ENCODE measurements at regions not wholly inside any gene's neighbourhood (a gene's known extent, or its start where the extent isn't known, plus 50 kb on each side); places are given as distances from the start of the nearest gene placed in this dataset.
"Not testable (repeated sequence)": the region's sequence is repeated elsewhere in the genome, so short reads cannot be mapped to it uniquely, and the experiment has no call there.

GRCh38 chr3:166340604-166341266 lies 503.5 kb upstream of the BCHE start:
- no peak for DNase-seq (ENCODE audit: low read depth)

DNA sequence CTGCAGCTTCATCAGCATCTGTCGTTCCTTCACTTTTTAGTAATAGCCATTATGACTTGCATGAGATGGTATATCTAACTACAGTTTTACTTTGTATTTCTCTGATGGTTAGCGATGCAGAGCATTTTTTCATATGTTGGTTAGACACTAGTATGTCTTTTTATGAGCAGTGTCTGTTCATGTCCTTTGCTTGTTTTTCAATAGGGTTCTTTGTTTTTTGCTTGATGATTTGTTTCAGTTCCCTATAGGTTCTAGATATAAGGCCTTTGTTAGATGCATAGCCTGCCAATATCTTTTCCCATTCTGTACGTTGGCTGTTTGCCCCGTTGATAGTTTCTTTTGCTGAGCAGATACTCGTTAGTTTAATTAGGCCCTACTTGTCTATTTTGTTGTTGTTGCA lies 487.2 kb upstream of the BCHE start:
- DNase-seq (ENCODE audit: low read depth), result no peak

DNA sequence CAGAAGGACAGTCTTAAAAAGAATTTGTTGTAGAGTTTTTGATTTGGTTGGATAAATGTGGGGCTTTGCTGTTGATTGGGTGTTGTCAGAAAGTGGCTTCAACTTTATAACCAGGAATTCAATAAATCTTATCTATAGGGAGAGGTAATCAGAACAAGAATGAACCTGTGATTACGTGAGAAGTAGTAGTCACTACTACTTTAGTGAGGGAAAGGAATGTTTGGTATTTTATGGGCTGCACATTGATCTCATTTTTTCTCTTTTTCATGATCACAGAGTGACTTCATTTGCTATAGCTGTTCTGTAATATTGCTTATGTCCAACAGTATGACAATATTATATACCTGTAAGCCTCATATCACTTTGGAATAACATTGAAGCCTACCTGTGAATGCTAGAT lies 485.2 kb upstream of the BCHE start:
- no peak for DNase-seq (ENCODE audit: low read depth)

GRCh38 chr3:166307756-166308350 lies 470.6 kb upstream of the BCHE start:
- no peak for DNase-seq (ENCODE audit: low read depth)

GRCh38 chr3:166304584-166304983 lies 467.4 kb upstream of the BCHE start:
- no peak for DNase-seq (ENCODE audit: low read depth)

DNA sequence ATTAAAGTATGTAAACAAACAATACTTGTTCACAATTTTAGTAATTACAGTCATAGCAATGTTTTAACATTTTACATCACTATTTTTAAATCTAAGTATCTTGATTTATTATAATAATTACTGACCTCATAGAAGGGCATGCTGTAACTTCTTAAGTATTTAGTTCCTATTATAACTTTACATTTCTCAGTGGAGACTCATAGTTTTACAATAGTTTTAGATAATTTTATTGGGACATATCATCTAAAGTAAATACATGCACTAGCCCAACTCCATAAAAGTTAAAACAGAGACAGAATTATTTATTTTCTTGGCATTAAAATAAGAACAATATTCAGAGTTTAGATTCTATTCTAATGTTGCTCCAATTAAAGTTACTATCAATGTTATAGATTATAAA lies 466.5 kb upstream of the BCHE start:
- no peak for DNase-seq (ENCODE audit: low read depth)

- DNase-seq (ENCODE audit: low read depth), result no peak
These were observed 465.1 kb upstream of the BCHE start for GRCh38 chr3:166302331-166302730.

DNA sequence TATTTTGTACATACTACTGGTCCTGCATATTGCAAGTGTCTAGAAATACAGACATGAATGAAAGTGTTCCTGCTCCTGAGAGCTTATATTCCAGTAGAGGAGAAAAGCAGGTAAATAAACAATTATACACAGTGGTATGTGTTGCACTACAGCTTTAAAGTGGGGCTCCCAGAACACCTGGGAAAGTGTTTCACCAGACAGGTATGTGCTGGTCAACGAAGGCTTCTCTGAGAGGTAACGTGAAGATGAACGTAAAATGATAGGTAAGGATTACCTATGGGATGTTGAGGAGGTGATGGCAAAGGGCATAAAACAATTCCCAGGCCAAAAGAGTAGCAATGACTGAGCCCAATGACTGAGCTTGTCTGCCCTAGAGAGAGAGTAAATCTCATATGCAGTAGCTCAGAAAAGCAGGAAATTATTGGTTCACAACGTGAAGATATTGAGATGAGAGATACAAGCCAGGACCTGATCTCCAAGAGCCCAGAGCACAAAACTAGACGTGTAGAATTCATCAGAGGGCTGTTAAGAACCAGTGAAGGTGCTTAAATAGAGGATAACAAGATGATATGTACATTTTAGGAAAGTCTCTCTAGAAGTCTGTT lies 459.1 kb upstream of the BCHE start:
- DNase-seq (ENCODE audit: low read depth), result no peak

DNA sequence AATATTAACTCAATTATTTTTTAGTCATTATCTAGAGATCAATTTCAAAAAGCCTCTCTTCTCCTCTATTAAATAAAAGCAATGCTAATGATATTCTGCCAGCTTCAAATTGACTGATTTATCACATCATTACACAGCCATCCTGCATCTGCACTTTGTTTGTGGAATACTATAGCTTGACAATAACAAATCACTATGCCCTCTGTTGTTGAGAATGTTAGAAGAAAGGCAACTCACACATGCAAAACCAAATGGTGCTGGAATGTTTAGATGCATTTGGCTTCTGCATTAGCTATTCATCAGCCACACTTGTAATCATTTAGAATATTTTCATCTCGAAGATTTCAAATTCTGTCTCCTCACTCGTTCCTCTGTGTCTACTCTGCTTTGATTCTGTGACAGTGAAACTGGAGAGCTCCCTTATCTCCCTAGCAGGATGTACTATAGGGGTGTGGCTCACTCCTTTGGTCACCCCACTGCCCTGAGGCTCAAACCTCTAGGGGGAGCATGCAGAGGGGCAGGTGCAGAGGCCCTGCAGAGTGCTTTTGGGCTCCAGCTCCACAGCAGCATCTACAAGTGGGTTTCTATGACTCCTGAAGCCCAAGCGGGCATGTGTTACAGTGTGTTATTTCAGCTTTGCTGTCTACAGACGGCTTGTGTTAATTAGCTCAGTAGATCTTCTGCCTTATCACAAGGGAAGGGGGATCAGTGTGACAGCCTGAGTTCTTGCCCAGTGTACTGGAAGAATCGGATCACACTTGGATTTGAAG lies 454.1 kb upstream of the BCHE start:
- DNase-seq (ENCODE audit: low read depth), result no peak

DNA sequence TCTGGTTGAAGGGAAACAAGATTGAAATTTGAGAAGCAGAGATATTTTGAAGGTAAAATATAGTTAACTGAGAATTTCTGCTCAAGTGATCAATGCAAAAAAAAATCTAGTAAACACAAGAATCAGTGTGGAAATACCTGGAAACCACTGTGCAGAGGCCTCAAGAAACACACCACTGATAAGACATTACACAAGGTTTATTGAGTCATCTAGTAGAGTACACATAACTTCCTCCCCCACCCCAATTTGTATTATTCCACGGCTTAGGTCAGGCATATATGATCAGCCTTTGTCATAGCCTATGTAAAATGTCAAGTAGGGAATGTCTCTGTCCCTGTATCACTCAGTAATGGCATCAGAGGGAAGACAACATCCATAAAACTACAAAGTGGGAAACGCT lies 447.8 kb upstream of the BCHE start:
- peak; percentile 55 for DNase-seq (ENCODE audit: low read depth)

GRCh38 chr3:166283840-166284239 lies 446.6 kb upstream of the BCHE start:
- DNase-seq (ENCODE audit: low read depth), result peak; percentile 80

GRCh38 chr3:166282931-166283330 lies 445.7 kb upstream of the BCHE start:
- DNase-seq (ENCODE audit: low read depth), result peak; percentile 61

- DNase-seq (ENCODE audit: low read depth), result no peak
These were observed 442.4 kb upstream of the BCHE start for GRCh38 chr3:166279636-166280035.

- peak; percentile 15 for DNase-seq (ENCODE audit: low read depth)
These were observed 437.8 kb upstream of the BCHE start for GRCh38 chr3:166275024-166275390.

DNA sequence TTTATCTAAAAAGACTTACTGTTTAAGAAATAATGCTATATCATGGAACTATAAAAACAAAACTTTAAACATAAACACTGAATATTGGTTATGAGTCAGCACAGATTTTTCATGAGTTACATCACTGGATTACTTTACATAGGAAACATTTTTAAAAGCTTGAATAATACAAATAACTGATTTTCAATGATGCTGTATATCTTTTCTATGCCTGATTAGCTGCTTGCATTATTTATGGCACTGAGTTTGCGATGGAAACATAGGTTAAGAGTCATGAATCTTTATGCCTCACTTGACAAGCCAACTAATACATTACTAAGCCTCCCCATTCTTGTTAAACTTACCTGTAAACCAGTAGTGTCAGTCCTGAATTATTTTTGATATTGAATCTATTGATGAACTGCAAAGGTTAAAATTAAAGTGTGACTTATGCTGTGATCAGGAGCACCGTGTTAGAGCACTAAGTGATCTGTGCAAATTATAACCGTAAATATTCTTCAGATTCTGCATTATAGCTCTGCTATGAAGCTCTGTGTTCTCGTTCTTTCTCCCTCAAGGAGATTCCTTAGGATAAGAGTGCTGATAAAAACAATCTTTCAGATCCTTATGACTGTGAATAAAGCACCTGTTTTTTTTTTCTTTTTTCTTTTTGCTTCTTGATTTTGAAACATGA lies 437.3 kb upstream of the BCHE start:
- DNase-seq (ENCODE audit: low read depth), result no peak

DNA sequence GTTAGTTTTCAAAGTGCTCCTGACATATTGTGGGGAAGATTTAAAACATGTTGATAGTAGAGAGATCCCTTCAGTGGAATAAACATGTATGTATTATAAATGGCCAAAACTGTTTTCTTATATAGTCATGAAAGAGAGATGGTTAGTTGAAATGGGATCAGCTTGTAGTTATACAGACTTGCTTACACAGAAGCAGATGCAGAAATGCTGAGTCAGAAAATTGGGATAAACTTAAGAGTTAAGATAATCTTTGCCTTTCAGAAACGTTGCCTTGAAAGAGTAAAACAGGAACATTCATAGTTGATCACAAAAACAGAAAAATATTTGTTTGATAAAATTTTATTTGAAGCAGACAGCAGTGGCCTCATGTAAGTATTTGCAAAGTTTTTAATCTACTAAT lies 433.2 kb upstream of the BCHE start:
- DNase-seq (ENCODE audit: low read depth), result no peak

GRCh38 chr3:166265153-166265552 lies 427.9 kb upstream of the BCHE start:
- no peak for DNase-seq (ENCODE audit: low read depth)

GRCh38 chr3:166263460-166263859 lies 426.2 kb upstream of the BCHE start:
- no peak for DNase-seq (ENCODE audit: low read depth)

GRCh38 chr3:166258293-166258850 lies 421.1 kb upstream of the BCHE start:
- DNase-seq (ENCODE audit: low read depth), result not testable (repeated sequence)

GRCh38 chr3:166257715-166258114 lies 420.5 kb upstream of the BCHE start:
- DNase-seq (ENCODE audit: low read depth), result no peak

GRCh38 chr3:166248784-166249183 lies 411.6 kb upstream of the BCHE start:
- no peak for DNase-seq (ENCODE audit: low read depth)

- no peak for DNase-seq (ENCODE audit: low read depth)
These were observed 406.3 kb upstream of the BCHE start for GRCh38 chr3:166243511-166243910.
